HG03103 (cell line): ENCODE measurements at regions not wholly inside any gene's neighbourhood (a gene's known extent, or its start where the extent isn't known, plus 50 kb on each side); places are given as distances from the start of the nearest gene placed in this dataset.
"Not testable (repeated sequence)": the region's sequence is repeated elsewhere in the genome, so short reads cannot be mapped to it uniquely, and the experiment has no call there.

ENCODE experiments used
- ATAC-seq: cut with Tn5 transposase; IDR thresholded peaks from one replicate; pipeline ENCODE4 v1.9.1; 2021; ENCODE audit warnings: low read depth; ENCODE audit not compliant: unreplicated experiment

GRCh38 chr4:189815404-189816192 lies 125.1 kb upstream of the FRG1 start:
- ATAC-seq = no peak

DNA sequence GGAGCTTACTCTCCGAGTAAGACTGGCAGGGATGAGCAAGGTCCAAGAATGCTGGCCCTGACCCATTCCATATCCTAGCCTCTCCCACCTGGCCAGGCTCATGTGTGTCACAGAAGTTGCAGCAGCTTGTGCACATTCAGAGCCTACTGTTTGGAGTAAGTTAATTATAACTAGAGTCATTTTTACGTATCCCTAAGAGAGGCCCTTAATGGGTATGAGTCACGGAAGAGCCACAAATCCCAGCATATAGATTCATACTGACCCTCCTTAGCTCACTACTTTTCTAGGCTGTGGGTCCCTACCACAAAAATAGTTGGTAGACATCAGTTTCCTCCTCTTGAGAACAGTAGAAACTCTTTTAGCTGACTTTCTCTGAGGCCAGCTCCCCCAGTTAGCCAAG lies 118.3 kb upstream of the FRG1 start:
- no peak for ATAC-seq

DNA sequence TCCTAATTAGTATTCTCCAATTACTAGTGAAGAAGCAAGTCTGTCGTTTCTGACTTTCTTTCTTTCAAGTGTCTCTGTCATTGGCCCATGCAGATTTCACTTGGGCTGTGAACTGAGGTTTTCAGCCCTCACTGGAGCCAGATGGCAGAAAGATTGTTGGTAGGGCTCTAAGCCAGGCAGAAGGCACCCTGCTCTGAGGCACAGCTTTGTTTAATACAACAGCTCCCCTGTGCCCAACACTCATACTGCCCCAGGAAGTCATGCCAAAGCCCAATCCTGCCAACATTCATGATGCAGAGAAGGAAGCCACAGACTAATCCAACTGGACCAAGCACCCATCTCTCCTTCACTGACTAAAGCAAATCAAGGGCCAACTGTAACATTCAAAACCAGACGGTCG lies 117.1 kb upstream of the FRG1 start:
- ATAC-seq = no peak

DNA sequence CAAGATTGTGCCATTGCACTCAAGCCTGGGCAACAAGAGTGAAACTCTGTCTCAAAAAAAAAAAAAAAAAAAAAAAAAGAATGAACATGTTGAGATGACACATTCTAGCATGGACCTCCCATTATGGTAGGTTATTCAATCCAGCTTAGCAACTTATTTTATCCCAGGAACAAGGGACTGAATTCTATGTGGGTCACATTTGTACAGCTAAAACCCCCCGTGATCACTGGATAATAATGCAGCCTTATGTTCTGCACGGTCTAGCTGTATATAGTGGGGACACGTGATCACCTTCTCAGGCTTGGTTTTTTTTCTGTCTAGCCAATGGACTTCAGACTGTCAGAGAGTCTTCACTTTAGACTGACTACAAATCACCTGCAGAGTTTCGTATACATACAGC lies 115.2 kb upstream of the FRG1 start:
- no peak for ATAC-seq

DNA sequence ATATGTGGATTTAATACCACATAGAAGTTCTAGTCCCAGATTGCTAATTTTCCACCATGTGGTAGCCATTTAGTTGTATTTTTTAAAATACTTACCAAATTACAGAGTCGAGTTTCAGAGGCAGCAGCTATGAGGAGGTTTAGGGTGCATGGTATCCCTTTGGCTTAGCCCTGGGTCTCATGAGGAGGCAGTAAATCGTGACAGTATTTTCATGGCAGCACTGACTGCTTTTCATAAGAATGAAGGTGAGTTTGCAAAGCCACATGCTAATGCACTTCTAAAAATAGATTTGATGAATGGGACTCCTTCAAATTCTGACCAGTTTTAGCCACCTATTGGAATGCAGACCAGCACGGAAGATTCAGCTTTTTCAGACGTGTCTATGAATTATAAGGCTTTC lies 114.0 kb upstream of the FRG1 start:
- ATAC-seq = no peak

DNA sequence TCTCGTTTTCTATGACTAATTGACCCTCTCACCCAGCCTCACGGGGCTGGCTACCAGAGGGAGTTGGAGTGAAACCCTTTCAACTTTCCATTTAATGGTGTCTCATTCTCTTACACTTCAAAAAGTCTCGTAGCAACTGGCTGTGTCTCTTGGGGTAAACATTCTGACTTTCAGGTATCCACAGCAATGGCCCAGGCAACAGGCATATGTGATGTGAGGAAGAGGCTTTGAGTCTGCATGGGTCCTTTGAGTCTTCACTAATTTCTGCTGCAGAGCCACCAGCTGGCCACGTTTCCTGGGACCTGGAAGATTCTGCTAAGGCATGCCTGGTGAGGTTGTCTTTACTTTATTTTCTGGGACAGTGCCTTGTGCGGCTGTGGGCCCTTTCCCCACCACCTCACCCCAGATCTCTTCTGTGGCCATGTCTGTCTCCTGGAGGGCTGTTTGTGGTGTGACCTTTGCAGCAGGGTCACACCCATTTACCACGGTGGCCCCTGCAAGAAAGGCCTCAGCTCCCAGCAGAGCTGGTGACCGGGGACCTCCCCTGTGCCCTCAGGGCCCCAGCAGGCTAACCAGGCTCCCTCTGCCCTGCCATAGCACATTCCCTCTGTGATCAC lies 112.5 kb upstream of the FRG1 start:
- no peak for ATAC-seq

- ATAC-seq = no peak
Observed at GRCh38 chr4:189832528-189832927, 108.1 kb upstream of the FRG1 start.

- no peak for ATAC-seq
Observed at GRCh38 chr4:189834616-189835015, 106.1 kb upstream of the FRG1 start.

GRCh38 chr4:189835505-189835904 lies 105.2 kb upstream of the FRG1 start:
- no peak for ATAC-seq

DNA sequence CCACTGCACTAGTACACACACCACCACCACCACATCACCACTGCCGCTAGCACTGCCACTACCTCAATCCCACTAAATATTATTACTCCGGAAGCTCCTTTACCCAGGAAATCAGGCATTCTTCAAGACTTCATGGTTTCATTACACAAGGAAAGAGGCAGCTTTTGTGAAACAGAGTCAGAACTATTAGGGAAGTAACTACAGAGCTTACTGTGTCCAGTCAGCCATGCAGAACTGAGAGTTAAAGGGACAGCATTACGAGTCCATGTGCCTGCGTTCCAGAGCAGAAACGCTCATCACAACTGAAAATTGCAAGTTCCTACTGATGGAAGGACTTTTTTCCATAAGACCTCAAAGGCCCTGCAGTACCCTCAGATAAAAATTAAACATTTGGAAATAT lies 103.2 kb upstream of the FRG1 start:
- ATAC-seq = no peak

DNA sequence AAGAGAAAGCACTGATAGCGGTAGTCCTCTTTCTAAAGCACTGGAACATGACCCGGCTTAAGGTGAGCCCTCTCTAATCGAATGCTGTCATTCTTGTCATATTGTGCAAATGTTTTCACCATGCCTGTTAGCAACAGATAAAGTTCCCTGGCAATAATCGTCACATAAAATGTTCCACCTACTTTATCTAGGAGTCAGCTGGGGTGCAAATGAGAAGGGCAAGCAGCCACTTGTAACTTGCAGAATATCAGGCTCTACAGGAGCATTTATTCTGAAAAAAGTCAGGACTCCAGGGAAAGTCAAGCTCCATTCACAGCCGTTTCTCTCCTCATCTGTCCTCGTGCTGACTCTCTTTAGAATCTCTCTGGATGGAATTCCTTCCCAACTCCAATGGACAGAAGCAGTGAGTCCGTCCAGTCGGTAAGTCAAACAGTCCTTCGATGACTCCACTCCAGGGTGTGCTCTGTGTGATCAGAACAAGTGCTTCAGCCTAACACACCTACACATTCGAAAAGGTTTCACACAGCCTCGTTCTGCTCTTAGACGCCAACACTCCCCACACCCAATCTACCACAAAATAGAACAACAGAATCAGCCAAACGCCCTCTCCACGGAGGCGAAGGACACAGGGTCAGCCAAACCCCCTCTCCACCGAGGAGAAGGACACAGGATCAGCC lies 101.7 kb upstream of the FRG1 start:
- no peak for ATAC-seq

- no peak for ATAC-seq
Observed at GRCh38 chr4:189840356-189840755, 100.3 kb upstream of the FRG1 start.

- ATAC-seq = no peak
Observed at GRCh38 chr4:189843413-189844009, 97.2 kb upstream of the FRG1 start.

- no peak for ATAC-seq
Observed at GRCh38 chr4:189845145-189845846, 95.4 kb upstream of the FRG1 start.

- ATAC-seq = not testable (repeated sequence)
Observed at GRCh38 chr4:189846094-189846493, 94.6 kb upstream of the FRG1 start.

GRCh38 chr4:189846608-189847007 lies 94.1 kb upstream of the FRG1 start:
- ATAC-seq = not testable (repeated sequence)

DNA sequence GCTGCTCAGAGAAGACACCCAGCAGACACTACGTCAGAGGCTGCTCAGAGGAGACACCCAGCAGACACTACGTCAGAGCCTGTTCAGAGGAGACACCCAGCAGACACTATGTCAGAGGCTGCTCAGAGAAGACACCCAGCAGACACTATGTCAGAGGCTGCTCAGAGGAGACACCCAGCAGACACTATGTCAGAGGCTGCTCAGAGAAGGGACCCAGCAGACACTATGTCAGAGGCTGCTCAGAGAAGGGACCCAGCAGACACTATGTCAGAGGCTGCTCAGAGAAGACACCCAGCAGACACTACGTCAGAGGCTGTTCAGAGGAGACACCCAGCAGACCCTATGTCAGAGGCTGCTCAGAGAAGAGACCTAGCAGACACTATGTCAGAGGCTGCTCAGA lies 92.0 kb upstream of the FRG1 start:
- not testable (repeated sequence) for ATAC-seq

GRCh38 chr4:189850239-189850856 lies 90.3 kb upstream of the FRG1 start:
- ATAC-seq = no peak

- no peak for ATAC-seq
Observed at GRCh38 chr4:189858435-189858834, 82.2 kb upstream of the FRG1 start.

DNA sequence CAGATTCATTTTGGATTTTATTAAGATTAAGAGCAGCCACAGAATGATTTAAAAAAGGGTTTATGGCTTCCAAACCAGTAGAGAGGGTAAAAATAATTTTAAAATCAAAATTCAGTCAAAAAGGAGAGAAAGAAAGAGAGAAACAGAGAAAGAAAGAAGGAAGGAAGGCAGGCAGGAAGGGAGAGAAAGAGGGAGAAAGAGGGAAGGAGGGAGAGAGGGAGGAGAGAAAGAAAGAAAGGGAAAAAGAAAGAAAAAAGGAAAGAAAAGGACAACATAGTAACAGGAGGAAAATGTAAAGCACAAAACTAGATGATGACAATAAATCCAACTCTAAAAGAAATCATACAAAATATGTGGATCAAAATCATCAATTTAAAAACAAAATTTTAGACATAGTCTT lies 79.6 kb upstream of the FRG1 start:
- no peak for ATAC-seq
